ENCODE measurements at regions not wholly inside any gene's neighbourhood (a gene's known extent, or its start where the extent isn't known, plus 50 kb on each side); places are given as distances from the start of the nearest gene placed in this dataset.

DNA sequence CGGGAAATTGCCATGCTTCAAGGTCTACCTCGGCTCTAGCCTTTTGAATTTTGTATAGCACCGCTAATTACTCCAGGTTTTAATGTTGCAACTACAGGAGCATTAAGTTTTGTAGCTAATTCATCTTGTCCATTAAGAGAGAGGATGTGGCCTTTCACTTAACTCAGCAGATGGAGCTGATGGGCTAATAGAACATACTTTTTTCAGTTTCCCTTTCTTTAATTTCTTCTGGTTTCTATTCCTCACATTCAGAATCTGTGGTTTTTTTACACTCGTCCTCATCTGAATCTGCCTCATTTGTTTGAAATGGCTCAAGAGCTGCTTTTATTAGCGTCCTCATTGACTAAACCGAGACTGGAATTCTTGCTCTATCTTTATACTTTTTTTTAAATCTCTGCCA, 2085.7 kb upstream of the C9orf72 start:
- DNase-seq = no peak

DNA sequence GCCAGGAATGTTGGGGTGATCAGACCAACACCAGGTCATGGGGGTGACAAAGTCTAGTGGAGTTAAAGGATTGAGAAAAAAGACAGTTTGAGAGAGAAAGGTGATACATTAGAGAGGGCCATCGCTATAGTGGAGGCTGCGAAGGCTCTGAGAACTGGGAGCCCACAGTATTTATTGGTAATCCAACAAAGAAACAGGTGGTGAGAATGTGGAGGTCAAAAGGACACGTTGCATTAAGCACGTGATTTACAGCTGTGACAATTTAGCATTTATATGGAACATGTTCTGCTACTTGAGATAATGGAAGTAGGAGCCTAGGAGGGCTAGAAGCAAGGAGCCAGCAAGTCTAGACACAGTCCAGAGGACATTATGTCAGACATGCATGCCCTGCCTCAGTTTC, 2086.5 kb upstream of the C9orf72 start:
- no peak for DNase-seq

DNA sequence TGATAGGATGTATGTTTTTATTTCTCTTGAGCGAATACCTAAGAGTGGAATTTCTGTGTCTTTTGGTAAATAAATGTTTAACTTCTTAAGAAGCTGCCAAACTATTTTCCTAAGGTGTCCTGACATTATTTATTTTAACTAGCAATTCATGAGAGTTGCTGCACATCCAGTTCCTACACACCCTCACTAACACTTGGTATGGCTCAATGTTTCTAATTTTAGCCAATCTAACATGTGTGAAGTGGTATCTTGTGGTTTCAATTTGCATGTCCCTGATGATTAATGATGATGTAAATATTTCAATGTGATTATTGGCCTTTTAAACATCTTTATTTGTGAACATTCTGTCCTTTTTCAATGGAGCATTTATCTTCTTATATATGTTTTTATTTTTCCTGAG, 2095.5 kb upstream of the C9orf72 start:
- no peak for DNase-seq

DNA sequence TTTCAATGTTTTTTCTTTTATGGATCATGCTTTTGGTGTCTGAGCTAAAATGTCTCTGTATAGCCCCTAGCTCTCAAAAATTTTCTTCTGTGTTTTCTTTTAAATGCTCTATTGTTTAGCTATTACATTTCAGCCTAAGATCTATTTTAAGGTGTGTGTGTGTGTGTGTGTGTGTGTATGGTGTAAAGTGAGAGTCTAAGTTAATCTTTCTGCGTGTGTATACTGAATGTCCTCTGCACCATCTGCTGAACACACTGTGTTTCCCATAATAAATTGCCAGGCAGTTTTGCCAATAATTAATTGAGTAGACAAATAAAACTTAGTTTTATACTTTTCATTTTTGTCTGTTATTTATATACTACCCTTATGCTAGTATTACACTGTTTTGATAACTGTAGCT, 2096.3 kb upstream of the C9orf72 start:
- DNase-seq = no peak

DNA sequence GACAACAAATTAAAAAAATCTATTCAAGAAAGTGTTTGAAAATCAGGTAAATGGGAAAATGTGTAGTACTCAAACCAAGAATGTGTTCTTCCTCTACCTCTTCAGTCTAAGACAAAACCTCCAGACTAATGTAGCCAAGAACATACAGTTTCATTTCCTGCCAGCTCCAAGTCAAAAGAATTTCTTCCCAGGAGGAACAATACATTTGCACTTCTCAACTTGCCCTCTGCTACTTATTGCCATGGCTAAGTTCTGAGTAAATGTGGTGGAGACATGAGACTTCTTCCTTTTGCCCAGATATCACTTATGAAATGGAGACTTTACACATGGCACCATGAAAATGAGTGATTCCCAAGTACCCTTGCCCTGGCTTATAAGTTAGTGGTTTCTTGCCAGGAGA, 2112.2 kb upstream of the C9orf72 start:
- no peak for DNase-seq

DNA sequence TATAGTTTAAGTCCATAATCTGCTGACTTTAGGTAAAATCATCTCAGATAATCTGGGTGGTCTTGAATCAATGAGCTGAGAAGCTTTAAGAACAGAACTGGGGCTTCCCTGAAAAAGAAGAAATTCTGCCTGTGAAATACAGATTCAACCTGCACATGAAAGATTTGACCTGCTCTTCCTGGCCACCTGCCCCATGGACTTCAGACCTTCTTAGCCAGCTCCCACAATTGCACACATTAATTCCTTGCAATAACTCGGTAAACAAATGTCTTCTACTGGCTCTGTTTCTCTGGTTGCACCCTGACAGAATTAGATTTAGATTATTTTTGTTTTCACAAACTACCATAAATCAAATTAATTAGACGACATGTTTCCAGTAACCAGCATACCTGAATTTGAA, 2117.9 kb upstream of the C9orf72 start:
- DNase-seq = no peak

DNA sequence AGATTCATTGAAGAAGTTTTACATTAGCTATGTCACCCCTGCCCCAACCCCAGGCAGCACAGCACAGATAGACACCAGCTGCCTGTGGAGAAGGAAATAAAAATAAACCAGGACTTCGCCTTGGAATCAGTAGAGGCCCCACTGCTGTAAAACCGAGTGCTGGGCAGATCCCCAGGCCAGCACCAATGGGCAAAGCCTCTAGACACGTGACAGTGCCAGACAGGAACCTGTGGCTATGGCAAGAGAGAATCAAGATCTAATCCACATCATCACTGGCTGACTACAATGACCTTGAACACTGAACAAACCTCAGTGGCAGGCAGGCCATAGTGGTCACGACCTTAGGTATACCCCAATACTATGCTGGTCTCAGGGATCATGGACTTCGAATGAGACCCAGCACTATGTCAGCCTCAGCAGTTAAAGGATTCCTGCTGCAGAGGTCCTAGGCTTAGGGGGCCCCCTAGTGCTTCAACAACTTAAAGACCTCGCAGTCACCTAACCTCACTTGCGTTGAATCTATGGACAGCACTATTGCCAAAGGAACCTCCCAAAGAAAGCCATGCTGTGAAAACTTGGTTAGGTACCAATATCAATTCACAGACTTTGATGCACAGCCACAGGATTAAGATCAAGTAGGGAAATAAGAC, 2118.6 kb upstream of the C9orf72 start:
- DNase-seq = no peak

DNA sequence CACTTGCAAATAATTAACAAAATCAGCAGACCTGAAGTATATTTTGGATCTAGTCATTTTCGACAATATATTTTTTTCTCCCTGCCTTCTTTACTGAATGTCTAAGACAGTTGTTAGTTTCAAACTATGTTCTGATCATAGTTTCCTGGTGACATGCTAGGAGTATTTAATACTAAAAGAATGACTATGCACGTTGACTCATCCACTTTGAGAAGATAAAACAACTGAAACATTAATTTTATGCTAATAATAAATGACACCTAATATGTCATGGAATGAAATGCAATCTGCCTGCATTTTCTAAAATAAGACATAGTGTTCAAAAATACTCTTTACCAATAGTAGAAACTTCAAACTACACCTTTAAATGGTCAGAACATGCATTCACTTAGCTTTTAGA, 2123.7 kb upstream of the C9orf72 start:
- DNase-seq = no peak

DNA sequence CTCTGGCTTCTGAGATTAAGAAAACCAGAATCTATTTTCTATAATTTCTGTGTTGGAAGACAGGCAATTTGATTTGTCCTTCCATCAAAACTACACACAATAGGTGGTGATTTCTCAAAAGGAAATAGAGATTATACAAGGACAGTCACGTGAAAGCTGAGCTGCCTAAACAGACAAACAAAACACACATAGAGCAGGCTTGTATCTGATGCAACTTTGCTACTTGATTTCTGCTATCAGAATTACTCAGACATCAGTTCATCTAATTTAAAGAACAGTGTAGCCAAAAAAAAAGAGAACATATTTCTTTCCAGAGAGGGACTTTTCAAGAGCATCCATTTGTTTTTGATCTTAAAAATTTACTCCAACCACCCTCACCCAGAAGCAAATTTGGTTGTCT, 2128.3 kb upstream of the C9orf72 start:
- no peak for DNase-seq

DNA sequence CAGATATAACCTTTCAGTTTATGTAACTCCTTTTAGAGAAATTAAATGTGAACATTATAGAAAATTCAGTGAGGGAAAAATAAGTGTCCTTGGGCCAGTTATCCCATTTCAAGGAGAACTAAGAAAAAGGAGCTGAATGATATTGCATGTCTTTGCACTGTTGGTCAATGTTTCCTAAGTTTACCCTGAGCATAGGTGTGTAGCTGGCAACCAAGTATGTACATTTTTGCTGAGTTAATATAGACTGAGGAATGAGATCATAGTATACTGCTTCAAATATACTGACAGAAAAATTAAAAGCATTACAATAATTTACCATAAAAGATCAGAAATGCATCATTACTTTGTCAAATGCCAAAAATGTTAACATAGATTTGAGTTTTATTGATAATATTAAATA, 2128.7 kb upstream of the C9orf72 start:
- DNase-seq = no peak

DNA sequence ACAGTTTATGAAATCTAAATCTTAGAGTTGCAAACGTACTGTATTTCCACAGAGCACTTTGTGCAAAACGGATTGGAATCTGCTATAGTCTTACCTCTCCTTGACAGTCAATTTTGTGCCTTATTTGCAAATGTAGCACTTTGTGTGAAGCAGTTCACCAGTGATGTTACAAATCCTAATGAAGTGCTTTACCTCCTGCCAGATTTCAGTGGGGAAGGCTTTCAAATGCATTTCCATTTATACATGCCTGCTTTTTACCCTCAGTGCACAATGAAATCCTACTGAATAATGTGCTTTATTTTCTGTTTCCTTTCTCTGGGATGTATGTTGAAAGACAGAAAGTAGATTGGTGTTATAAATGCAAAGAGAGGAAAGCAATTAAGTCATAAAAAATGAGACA, 2141.6 kb upstream of the C9orf72 start:
- no peak for DNase-seq

DNA sequence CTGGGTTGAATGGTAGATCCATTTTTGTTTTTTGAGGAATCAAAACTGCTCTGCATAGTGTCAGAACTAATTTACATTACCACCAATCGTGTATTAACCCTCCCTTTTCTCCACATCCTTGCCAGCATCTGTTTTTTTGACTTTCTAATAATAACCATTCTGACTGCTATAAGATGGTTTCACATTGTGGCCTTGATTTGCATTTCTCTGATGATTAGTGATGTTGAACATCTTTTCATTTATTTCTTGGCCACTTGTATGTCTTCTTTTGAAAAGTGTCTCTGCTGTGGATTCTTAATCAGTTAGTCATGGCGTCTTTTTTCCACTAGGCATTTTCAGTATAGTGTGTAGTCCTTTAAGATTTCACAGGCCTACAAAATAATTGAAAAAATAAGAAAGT, 2144.3 kb upstream of the C9orf72 start:
- no peak for DNase-seq

DNA sequence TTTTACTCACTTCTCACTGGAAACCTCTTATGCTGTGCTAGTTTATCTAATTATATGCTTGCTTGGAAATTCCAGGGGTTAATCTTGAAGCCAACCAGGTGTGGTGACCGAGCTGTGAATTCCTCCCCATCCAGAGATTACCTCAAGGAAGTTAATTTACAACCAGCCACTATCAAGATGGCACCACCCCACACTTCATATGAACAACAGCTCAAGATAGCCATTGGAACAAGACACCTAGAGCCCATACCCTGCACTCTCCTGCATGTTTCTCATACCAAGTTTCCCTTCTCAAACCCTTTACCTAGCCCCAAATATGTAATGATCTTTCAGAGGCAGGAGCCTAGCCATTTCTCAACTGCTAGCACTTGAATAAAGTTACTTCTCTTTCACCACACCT, 2156.9 kb upstream of the C9orf72 start:
- no peak for DNase-seq

DNA sequence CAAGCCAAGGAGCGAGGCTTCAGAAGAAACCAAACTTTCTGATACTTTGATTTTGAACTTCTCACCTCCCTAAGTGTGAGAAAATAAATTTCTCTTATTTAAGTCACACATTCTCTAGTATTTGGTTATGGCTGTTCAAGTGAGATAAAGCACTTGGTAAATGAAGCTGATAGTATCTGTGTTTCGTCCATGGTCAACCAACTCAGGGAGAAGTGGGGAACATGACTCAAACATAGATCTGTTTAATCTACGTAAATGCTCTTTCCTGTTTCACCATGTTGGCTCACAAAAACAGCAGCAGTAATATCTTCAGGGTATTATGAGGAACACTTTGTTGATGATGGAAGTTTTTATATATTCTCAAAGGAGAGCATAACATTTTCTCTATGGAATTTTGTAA, 2167.2 kb upstream of the C9orf72 start:
- no peak for DNase-seq

DNA sequence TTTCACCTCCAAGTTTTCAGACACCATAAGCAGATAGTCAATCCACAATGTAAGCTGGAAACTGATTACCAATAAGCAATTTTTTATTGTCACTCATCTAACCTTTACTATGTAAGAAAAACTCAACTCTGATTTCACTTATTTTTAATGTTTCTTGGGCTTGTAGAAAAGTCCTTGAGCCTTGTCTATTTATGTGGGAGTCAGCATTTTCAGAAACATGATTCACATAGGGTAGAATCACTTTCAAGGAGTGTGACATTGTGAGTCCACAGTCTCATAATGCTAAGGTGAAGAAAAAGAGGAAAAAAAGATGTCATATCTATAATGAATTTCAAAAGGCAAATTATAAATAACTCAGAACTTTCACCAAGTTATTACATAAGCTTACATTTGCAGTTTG, 2167.9 kb upstream of the C9orf72 start:
- no peak for DNase-seq

DNA sequence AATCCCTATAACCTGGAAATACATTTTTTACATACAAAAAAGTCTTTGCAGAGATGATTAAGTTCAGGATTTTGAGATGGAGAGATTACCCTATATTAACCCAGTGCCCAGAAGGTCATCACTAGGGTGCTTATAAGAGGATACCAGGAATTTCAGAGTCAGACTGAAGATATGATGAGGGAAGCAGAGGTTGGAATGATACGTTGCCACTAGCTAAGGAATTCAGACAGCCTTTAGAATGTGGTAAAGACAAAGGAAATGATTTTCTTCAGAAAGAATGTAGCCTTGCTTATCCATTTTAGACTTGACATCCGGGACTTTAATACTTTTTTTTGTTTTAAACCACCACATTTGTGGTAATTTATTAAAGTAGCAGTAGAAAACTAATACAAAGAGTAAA, 2176.8 kb upstream of the C9orf72 start:
- DNase-seq = no peak

DNA sequence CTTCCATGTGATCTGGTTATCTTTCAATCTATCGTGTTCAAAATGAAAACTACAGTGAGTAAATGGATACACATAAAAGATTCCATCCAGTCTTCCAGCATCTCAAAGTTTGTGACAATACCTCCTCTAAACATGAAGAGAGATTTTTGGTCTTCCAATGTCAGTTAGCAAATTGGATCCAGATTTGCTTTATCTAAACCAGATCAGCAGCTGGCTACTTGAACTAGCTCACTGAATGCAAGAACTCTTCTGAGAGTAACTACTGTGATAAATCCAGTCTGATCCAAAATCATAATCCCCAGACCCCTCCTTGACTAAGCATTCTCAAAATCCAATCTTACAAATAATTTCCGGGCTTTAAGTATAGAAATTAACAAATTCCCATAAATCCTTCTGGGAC, 2177.9 kb upstream of the C9orf72 start:
- DNase-seq = no peak

DNA sequence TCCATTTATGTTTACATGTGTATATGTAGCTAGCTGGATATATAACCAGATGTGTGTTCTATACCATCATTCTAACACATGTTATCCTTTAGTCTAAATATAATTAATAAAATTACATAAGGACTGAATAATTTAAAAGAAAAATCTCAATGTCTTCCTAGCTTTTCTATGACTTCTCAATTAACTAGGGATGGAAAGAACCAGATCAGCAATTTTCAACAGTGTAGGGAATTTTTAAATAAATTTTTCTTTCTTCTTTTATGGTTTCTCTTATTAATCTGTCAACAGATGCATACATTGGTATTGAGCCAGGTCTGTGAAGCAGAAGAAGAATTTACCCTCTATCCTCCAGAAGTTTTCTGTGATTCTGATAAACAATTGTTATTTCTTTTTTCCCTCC, 2180.4 kb upstream of the C9orf72 start:
- DNase-seq = no peak

DNA sequence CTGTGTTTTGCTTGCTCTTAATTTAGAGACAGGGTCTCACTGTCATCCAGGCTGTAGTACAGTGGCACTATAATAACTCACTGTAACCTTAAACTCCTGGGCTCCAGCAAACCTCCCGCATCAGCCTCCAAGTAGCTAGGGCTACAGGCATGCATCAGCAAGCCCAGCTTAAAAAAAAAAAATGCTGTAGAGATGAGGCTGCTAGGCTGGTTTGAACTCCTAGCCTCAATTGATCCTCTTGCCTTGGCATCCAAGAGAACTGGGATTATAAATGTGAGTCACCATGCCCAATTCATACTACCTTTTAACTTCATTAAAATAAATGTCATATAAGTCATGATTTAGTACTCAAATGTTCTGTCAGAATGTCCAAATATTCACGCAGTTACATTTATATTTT, 2195.7 kb upstream of the C9orf72 start:
- DNase-seq = no peak

DNA sequence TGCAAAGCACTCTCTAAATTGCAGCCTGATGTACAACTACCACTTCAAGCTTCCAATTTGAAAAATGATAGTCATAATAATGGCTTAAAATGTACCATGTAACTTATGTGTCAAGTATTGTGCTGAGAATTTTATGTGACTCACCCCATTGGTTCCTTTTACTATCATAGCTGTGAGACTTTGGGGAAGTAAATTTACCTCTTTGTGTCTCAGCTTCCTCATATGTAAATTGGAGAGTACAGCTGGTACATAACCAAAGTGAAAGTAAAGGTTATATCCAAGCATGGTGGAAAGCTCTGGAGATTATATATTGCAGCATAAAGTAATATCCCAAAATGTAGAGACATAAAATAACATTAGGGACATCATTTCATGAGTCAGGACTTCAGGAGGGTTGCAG, 2200.4 kb upstream of the C9orf72 start:
- DNase-seq = no peak

DNA sequence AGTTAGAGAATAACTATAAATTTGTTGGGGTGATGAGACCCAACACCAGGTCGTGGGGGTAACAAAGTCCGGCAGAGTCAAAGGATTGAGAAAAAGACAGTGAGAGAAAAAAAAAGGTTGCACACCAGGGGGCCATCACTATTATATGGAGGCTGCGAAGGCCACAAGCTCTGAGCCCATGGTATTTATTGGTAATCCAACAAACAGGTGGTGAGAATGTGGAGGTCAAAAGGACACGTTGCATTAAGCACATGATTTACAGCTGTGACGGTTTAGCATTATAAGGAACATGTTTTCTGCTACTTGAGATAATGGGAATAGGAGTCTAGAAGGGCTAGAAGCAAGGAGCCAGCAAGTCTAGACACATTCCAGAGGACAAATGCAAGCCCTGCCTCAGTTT, 2202.2 kb upstream of the C9orf72 start:
- no peak for DNase-seq

DNA sequence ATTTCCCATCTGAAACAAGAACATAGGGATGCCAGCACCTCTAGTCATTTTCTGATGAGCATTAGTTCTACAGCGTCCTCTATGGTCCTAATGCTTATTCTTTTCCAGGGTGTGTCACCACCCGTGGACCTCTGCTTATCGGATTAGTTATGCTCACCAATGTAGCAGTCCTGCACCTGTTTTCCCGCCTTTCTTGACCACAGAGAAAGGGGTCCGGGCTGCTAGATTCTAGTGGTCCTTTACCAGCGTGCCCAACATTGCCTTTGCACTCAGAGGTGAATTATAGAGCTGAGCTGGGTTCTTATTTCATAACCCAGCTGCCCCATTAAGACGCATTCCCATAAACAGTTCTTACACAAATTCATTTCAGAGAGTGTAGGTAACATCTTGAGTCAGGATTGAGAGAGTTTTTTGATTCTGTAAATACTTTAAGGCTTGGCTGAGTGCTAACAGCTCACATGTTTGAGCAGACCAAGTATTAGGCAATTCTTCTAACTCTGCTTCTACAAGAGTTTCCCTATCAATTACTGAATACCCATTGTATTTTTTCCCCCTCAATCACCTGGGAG, 2205.1 kb upstream of the C9orf72 start:
- DNase-seq = no peak

DNA sequence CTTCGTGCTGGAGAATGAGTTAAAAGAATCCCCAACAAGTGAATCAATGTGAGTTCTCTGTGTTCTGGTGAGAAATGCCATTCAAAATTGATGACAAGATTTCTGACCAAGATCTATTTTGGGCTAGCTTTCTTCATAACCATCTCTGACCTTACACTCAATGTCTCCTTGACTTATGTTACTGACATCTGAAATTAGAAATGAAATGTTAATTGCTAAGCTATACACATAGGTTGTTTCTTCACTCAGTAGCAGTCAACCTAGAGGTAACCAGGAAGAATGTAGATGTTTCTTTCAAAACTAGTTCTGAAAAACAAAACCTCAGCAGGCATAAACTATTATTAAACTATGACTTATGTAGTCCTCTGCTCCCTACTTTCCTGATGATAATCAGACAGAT, 2220.7 kb upstream of the C9orf72 start:
- no peak for DNase-seq

DNA sequence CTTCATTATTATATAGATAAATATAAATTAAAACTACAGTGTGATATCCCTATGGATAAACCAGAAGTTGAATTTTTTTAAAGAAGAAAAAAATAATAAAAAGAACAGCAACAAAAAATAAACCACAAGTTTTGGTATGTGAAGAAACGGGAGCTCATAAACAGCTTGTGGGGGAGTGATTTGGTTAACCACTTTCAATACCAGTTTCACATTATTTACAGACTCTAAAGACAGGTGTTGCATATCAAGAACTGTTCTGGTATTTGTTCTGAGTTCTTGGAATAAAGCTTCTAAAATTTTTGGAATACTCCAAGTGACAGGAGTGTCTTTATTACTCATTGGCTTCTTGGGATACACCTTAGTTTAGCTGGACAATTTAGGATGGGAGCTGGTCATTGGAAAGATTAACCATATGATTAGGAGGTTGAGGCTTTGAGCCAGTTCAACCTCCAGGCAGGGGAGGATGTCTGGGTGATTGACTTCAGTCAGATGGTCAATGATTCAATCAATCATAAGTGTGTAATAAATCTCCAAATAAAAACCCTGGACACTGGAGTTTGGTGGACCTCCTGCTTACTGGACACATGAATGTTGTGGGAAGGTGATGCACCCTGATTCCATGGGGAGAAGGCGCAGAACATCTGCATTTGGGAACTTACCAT, 2223.1 kb upstream of the C9orf72 start:
- no peak for DNase-seq

DNA sequence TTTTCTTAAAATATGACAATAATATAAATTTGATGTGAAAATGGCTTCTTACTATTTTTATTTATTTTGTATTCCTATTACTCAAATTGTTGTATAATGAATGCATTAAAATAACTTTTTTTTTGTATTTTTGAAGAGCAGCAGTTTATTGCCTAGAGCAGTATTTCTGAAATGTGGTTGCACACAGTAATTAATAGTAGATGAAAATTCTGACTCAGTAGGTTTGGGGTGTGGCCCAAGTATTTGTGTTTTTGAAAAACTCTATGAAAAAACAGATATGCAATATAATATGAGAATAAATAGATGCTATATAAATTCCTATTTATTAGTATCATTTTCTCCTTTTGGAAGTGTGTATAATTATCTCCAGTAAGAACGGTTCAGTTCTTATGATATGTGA, 2225.3 kb upstream of the C9orf72 start:
- DNase-seq = no peak

All from NCI-H774 (cell line).